ENCODE measurements at regions not wholly inside any gene's neighbourhood (a gene's known extent, or its start where the extent isn't known, plus 50 kb on each side); places are given as distances from the start of the nearest gene placed in this dataset.

DNA sequence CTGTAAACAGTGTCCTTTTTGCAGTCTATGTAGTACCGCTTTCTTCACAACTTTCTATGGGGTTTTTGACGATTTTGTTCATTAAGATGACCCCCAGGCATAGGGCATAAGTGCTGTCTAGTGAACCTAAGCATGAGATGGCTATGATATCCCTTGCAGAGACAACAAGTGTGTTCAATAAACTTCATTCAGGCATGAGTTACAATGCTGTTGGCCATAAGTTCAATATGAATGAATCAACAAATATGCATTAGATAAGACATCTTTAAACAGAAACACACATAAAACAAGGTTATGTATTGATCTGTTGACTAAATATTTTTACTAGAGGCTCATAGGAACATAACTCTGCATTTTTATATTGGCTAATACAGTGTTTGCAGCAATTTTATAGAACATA is 1322.0 kb downstream of the ARAP2 start:
- no peak for TF ChIP-seq CTCF (IDR thresholded peaks at IDR 0.05)
- no peak for TF ChIP-seq EP300 (IDR thresholded peaks at IDR 0.05)
- TF ChIP-seq POLR2AphosphoS5 (IDR thresholded peaks at IDR 0.05): no peak
- TF ChIP-seq POLR2A (IDR thresholded peaks at IDR 0.05): no peak

All from stomach (tissue), 4 donors.